ENCODE measurements at regions not wholly inside any gene's neighbourhood (a gene's known extent, or its start where the extent isn't known, plus 50 kb on each side); places are given as distances from the start of the nearest gene placed in this dataset.

DNA sequence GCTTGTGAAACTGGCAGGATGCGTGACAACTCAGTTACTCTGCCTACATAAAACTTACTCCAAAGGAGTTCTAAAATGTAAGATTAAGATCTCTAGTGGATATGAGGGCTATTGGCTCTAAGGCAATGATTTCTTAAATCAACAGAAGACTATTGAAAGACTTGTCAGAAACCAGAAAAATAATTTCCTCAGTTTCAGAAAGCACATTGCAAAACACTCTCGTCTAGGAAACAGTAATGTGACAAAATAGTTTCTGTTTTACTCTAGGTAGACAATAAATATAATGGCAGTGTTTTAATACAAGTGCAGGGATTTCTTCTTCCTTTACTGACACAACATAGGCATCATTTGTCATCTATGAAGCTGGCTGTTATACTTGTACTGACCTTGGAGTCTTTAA lies 230.1 kb downstream of the KCTD12 start (continued):
- TF ChIP-seq SUZ12 (IDR thresholded peaks at IDR 0.05; ENCODE audit: low read length) (no peak), SIX5 (IDR thresholded peaks at IDR 0.05; ENCODE audit: low read depth, low read length) (no peak), RBBP5 (IDR thresholded peaks at IDR 0.05; ENCODE audit: borderline replicate concordance, low read depth, low read length) (no peak), EGR1 (IDR thresholded peaks at IDR 0.05; ENCODE audit: borderline replicate concordance, low read depth, low read length) (no peak), HDAC2 (IDR thresholded peaks at IDR 0.05; ENCODE audit: borderline replicate concordance in 1 of 2, low read depth in 2 of 2, low read length in 2 of 2) (no peak), KDM4A (IDR thresholded peaks at IDR 0.05; ENCODE audit: low read depth, low read length, severe bottlenecking) (no peak), KDM1A (IDR thresholded peaks at IDR 0.05; ENCODE audit: borderline replicate concordance, low read length) (no peak)

All from H1 (cell line).